OCI-LY1 (cell line): ENCODE measurements at regions not wholly inside any gene's neighbourhood (a gene's known extent, or its start where the extent isn't known, plus 50 kb on each side); places are given as distances from the start of the nearest gene placed in this dataset.
"Not testable (repeated sequence)": the region's sequence is repeated elsewhere in the genome, so short reads cannot be mapped to it uniquely, and the experiment has no call there.

Experiments
- H2AFZ ChIP-seq: fragments of 200-600 bp; sonication (generic), shearing (Covaris generic); 2 replicates; pipeline ENCODE4 v1.6.0; 2014; ENCODE audit warnings: antibody characterized with exemption, mild to moderate bottlenecking, low read length
- H3F3A ChIP-seq: fragments of 200-600 bp; sonication (generic), shearing (Covaris generic); 2 replicates; pipeline ENCODE4 v1.6.0; 2014; ENCODE audit warnings: mild to moderate bottlenecking, antibody characterized with exemption, low read length, moderate library complexity; ENCODE audit not compliant: insufficient read depth
- H3K27ac ChIP-seq: fragments of 200-600 bp; sonication (generic); 2 replicates; pipeline ENCODE4 v1.5.1; 2014; ENCODE audit warnings: low read length, mixed run types, mild to moderate bottlenecking, low read depth; ENCODE audit not compliant: poor library complexity, severe bottlenecking
- H3K27me3 ChIP-seq: fragments of 200-600 bp; sonication (generic); 2 replicates; pipeline ENCODE4 v1.6.0; 2014; ENCODE audit warnings: antibody characterized with exemption, mild to moderate bottlenecking, low read length, moderate library complexity; ENCODE audit not compliant: insufficient read depth
- H3K36me3 ChIP-seq: fragments of 200-600 bp; sonication (generic); 2 replicates; pipeline ENCODE4 v1.6.1; 2014; ENCODE audit warnings: mild to moderate bottlenecking, antibody characterized with exemption, low read length, moderate library complexity, mixed read lengths; ENCODE audit not compliant: insufficient read depth
- H3K4me1 ChIP-seq: fragments of 200-600 bp; sonication (generic); 2 replicates; pipeline ENCODE4 v1.5.1; 2014; ENCODE audit warnings: mild to moderate bottlenecking, low read length, moderate library complexity; ENCODE audit not compliant: insufficient read depth, severe bottlenecking
- H3K4me2 ChIP-seq: fragments of 200-600 bp; sonication (generic), shearing (Covaris generic); 2 replicates; pipeline ENCODE4 v1.6.1; 2014; ENCODE audit warnings: low read length
- H3K4me3 ChIP-seq: fragments of 200-600 bp; sonication (generic); 2 replicates; pipeline ENCODE4 v1.5.1; 2014; ENCODE audit warnings: low read length, low read depth, mild to moderate bottlenecking, mixed read lengths; ENCODE audit not compliant: poor library complexity, severe bottlenecking
- H3K79me2 ChIP-seq: fragments of 200-600 bp; shearing (Covaris generic); 2 replicates; pipeline ENCODE4 v1.6.1; 2016; ENCODE audit warnings: mixed run types, low read length, mixed read lengths; ENCODE audit not compliant: insufficient read depth
- H3K9ac ChIP-seq: fragments of 200-600 bp; sonication (generic), shearing (Covaris generic); 2 replicates; pipeline ENCODE4 v1.6.1; 2014; ENCODE audit warnings: mild to moderate bottlenecking, low read length, mixed read lengths
- H3K9me2 ChIP-seq: fragments of 200-600 bp; sonication (generic), shearing (Covaris generic); 2 replicates; pipeline ENCODE4 v1.6.1; 2014; ENCODE audit warnings: low read depth, mild to moderate bottlenecking, low read length, mixed read lengths
- H3K9me3 ChIP-seq: fragments of 200-600 bp; shearing (Covaris generic); 2 replicates; pipeline ENCODE4 v1.6.1; 2014; ENCODE audit warnings: low read length, mixed read lengths
- H4K20me1 ChIP-seq: fragments of 200-600 bp; sonication (generic), shearing (Covaris generic); 2 replicates; pipeline ENCODE4 v1.6.0; 2016; ENCODE audit warnings: mild to moderate bottlenecking, low read length; ENCODE audit not compliant: insufficient read depth
- EZH2 ChIP-seq: fragments of 200-600 bp; sonication (generic), shearing (Covaris generic); IDR thresholded peaks from 2 replicates; pipeline ENCODE4 v1.8.0; 2017; ENCODE audit warnings: borderline replicate concordance, mixed run types, mild to moderate bottlenecking, antibody characterized with exemption, low read length, moderate library complexity, mixed read lengths
- TF ChIP-seq, protein P1 (sequence below): fragments of 200-600 bp; sonication (generic), shearing (Covaris generic); IDR thresholded peaks from 2 replicates; pipeline ENCODE4 v1.5.1; 2017; ENCODE audit warnings: mild to moderate bottlenecking, antibody characterized with exemption, low read length, moderate library complexity, mixed read lengths

- Histone ChIP-seq H3F3A (no peaks in the 10 kb centered on the region), H3K27ac (no peak overlapping the region), H3K79me2 (no peaks in the 10 kb centered on the region), H3K27me3 (no peaks in the 10 kb centered on the region), H3K4me1 (no peaks in the 10 kb centered on the region), H3K4me2 (no peak overlapping the region), H3K9me3 (no peaks in the 10 kb centered on the region), H2AFZ (no peak overlapping the region), H4K20me1 (no peaks in the 10 kb centered on the region), H3K9ac (no peak overlapping the region), H3K4me3 (no peak overlapping the region), H3K9me2 (no peaks in the 10 kb centered on the region), H3K36me3 (no peaks in the 10 kb centered on the region)
- TF ChIP-seq, protein P1, sequence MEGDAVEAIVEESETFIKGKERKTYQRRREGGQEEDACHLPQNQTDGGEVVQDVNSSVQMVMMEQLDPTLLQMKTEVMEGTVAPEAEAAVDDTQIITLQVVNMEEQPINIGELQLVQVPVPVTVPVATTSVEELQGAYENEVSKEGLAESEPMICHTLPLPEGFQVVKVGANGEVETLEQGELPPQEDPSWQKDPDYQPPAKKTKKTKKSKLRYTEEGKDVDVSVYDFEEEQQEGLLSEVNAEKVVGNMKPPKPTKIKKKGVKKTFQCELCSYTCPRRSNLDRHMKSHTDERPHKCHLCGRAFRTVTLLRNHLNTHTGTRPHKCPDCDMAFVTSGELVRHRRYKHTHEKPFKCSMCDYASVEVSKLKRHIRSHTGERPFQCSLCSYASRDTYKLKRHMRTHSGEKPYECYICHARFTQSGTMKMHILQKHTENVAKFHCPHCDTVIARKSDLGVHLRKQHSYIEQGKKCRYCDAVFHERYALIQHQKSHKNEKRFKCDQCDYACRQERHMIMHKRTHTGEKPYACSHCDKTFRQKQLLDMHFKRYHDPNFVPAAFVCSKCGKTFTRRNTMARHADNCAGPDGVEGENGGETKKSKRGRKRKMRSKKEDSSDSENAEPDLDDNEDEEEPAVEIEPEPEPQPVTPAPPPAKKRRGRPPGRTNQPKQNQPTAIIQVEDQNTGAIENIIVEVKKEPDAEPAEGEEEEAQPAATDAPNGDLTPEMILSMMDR = no peak
These were observed 406.9 kb upstream of the CLEC14A start for GRCh38 chr14:38662781-38663180.

DNA sequence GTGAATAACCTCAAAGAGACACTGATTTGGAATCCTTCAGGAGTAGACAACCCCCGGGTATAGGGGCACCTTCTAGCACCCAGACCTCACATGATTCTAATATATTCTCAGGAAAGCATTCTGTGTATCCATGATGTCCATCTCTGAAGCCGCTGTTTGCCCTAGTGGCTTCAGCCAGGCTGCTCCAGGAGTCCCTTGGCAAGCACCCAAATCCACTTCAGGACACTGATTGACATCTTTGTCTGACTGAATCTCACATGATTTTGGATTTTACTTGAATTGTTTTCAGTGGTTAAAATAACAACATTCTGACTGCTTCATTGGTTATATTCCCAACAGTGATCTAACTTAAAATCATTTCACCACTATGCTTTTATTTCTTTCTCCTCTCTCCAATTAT is 390.5 kb upstream of the CLEC14A start:
- no peak overlapping the region for H3K4me2 ChIP-seq
- H3K9me2 ChIP-seq = no peaks in the 10 kb centered on the region
- H4K20me1 ChIP-seq = no peaks in the 10 kb centered on the region
- H3K4me3 ChIP-seq = no peak overlapping the region
- H3K36me3 ChIP-seq = no peaks in the 10 kb centered on the region
- no peak overlapping the region for H3K27ac ChIP-seq
- H3K9ac ChIP-seq = no peak overlapping the region
- no peaks in the 10 kb centered on the region for H3K9me3 ChIP-seq
- no peaks in the 10 kb centered on the region for H3F3A ChIP-seq
- no peaks in the 10 kb centered on the region for H3K27me3 ChIP-seq
- no peaks in the 10 kb centered on the region for H3K79me2 ChIP-seq
- H2AFZ ChIP-seq = no peak overlapping the region
- TF ChIP-seq, protein P1 = no peak
- no peak for TF ChIP-seq EZH2
- H3K4me1 ChIP-seq = no peaks in the 10 kb centered on the region

DNA sequence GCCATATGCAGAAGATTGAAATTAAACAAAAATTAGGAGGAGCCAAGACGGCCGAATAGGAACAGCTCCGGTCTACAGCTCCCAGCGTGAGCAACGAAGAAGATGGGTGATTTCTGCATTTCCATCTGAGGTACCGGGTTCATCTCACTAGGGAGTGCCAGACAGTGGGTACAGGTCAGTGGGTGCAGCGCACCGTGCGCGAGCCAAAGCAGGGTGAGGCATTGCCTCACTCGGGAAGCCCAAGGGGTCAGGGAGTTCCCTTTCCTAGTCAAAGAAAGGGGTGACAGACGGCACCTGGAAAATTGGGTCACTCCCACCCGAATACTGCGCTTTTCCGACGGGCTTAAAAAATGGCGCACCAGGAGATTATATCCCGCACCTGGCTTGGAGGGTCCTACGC is 379.0 kb upstream of the CLEC14A start:
- not testable (repeated sequence) for H2AFZ ChIP-seq, H3K27me3 ChIP-seq, H3K36me3 ChIP-seq, H3K9me3 ChIP-seq, H3K4me3 ChIP-seq, H3K9me2 ChIP-seq, H3K79me2 ChIP-seq, H4K20me1 ChIP-seq, H3K4me1 ChIP-seq, H3K27ac ChIP-seq, H3K4me2 ChIP-seq, H3K9ac ChIP-seq, H3F3A ChIP-seq

DNA sequence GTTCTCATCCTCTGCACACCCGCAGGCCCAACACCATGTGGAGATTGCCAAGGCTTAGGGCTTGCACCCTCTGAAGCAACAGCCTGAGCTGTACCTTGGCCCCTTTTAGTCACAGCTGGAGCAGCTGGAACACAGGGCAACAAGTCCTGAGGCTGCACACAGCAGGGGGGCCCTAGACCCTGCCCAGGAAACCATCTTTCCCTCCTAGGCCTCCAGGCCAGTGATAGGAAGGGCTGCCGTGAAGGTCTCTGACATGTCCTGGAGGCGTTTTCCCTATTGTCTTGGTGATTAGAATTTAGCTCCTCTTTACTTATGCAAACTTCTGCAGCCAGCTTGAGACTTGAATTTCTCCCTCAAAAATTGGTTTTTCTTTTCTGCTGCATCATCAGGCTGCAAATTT is 373.5 kb upstream of the CLEC14A start:
- H3K27ac ChIP-seq = no peak overlapping the region
- no peak overlapping the region for H3K9ac ChIP-seq
- no peak overlapping the region for H2AFZ ChIP-seq
- no peaks in the 10 kb centered on the region for H3K4me1 ChIP-seq
- no peaks in the 10 kb centered on the region for H4K20me1 ChIP-seq
- H3K4me3 ChIP-seq = no peak overlapping the region
- H3K27me3 ChIP-seq = no peaks in the 10 kb centered on the region
- TF ChIP-seq, protein P1 = no peak
- TF ChIP-seq EZH2 = no peak
- H3K79me2 ChIP-seq = no peaks in the 10 kb centered on the region
- H3K4me2 ChIP-seq = no peak overlapping the region
- no peaks in the 10 kb centered on the region for H3F3A ChIP-seq
- no peaks in the 10 kb centered on the region for H3K9me2 ChIP-seq
- no peaks in the 10 kb centered on the region for H3K9me3 ChIP-seq
- no peaks in the 10 kb centered on the region for H3K36me3 ChIP-seq
